H1 (cell line): ENCODE measurements at regions not wholly inside any gene's neighbourhood (a gene's known extent, or its start where the extent isn't known, plus 50 kb on each side); places are given as distances from the start of the nearest gene placed in this dataset.

ENCODE experiments used
- CTCF ChIA-PET: fragments of 300-600 bp; sonication (Branson Sonifier 250); formaldehyde crosslinking; loops from one replicate; lab custom pipeline; 2021; ENCODE audit not compliant: partially characterized antibody; lab: Charles Lee
- POLR2A ChIA-PET: fragments of 300-600 bp; sonication (Branson Sonifier 250); formaldehyde crosslinking; loops from one replicate; lab custom pipeline; 2021; ENCODE audit warnings: inconsistent platforms; ENCODE audit not compliant: partially characterized antibody; lab: Charles Lee
- DNase-seq, 2 experiments: peaks; one replicate each; pipeline versions ENCODE4 v3.0.0 to v3.0.0-alpha.2; 2010 to 2022; ENCODE audit warnings: low spot score in 2 of 2, low read depth in 1 of 2, mixed read lengths in 1 of 2
- FAIRE-seq: peaks from 2 replicates; lab custom pipeline; 2011; peaks lifted over from hg19 to GRCh38; lab: Jason Lieb, UNC
- H2AFZ ChIP-seq: 2 replicates; pipeline ENCODE4 v1.8.1; 2012; ENCODE audit warnings: low read length, inconsistent platforms
- H2AK5ac ChIP-seq: 2 replicates; pipeline ENCODE4 v1.6.1; 2013; ENCODE audit warnings: low read depth, low read length
- H2BK120ac ChIP-seq: replicated peaks from 2 replicates; pipeline ENCODE3; 2013; ENCODE audit warnings: low read depth, low read length, inconsistent platforms
- H2BK12ac ChIP-seq: 2 replicates; pipeline ENCODE4 v1.6.1; 2013; ENCODE audit warnings: low read depth, low read length
- H2BK15ac ChIP-seq: 2 replicates; pipeline ENCODE4 v1.6.1; 2013; ENCODE audit warnings: low read length
- H2BK20ac ChIP-seq: 2 replicates; pipeline ENCODE4 v1.6.1; 2013; ENCODE audit warnings: low read length
- H2BK5ac ChIP-seq: 2 replicates; pipeline ENCODE4 v1.6.1; 2013; ENCODE audit warnings: low read depth, low read length
- H3K14ac ChIP-seq: 2 replicates; pipeline ENCODE4 v1.6.1; 2013; ENCODE audit warnings: inconsistent platforms; ENCODE audit not compliant: insufficient read length
- H3K18ac ChIP-seq: 2 replicates; pipeline ENCODE4 v1.6.1; 2013; ENCODE audit warnings: low read length; ENCODE audit errors: extremely low read depth
- H3K23ac ChIP-seq: 2 replicates; pipeline ENCODE4 v1.6.1; 2013; ENCODE audit warnings: inconsistent platforms; ENCODE audit not compliant: insufficient read length
- H3K23me2 ChIP-seq: 2 replicates; pipeline ENCODE4 v1.6.1; 2013; ENCODE audit warnings: low read depth, low read length
- H3K27ac ChIP-seq: 2 replicates; pipeline ENCODE4 v1.6.1; 2011; ENCODE audit warnings: low read depth, low read length, inconsistent platforms
- H3K27me3 ChIP-seq, 4 experiments: replicated peaks in 1 of 4; 1 replicate in 1 of 4; 2 replicates in 3 of 4; pipeline versions ENCODE4 v1.6.1 to v1.8.1; 2011 to 2013; ENCODE audit warnings: low read length in 3 of 4, mild to moderate bottlenecking in 3 of 4, inconsistent platforms in 2 of 4, mixed read lengths in 2 of 4, moderate library complexity in 1 of 4; ENCODE audit not compliant: control insufficient read depth in 3 of 4, insufficient read depth in 3 of 4; ENCODE audit errors: extremely low read depth in 1 of 4
- H3K36me3 ChIP-seq, 4 experiments: 2 replicates each; pipeline versions ENCODE4 v1.6.1 to v1.8.1; 2011 to 2013; ENCODE audit warnings: mild to moderate bottlenecking in 4 of 4, low read length in 3 of 4, moderate library complexity in 2 of 4, control low read depth in 1 of 4, inconsistent platforms in 1 of 4; ENCODE audit not compliant: insufficient read depth in 4 of 4, control insufficient read depth in 2 of 4
- H3K4ac ChIP-seq: replicated peaks from 2 replicates; pipeline ENCODE3; 2013; ENCODE audit warnings: low read length, low read depth, mixed read lengths, inconsistent platforms; ENCODE audit not compliant: insufficient read length
- H3K4me1 ChIP-seq, 4 experiments: replicated peaks in 1 of 4; 1 replicate in 1 of 4; 2 replicates in 3 of 4; pipeline versions ENCODE4 v1.6.1 to v1.8.1; 2011 to 2013; ENCODE audit warnings: low read length in 3 of 4, inconsistent platforms in 2 of 4, mixed read lengths in 1 of 4; ENCODE audit not compliant: insufficient read depth in 4 of 4, control insufficient read depth in 3 of 4
- H3K4me2 ChIP-seq, 2 experiments: 2 replicates each; pipeline versions ENCODE4 v1.6.1 to v1.8.1; 2011 to 2013; ENCODE audit warnings: low read depth in 2 of 2, low read length in 2 of 2, control low read depth in 1 of 2, inconsistent platforms in 1 of 2, mild to moderate bottlenecking in 1 of 2; ENCODE audit not compliant: insufficient read depth in 1 of 2
- H3K4me3 ChIP-seq, 4 experiments: fragments of 200-600, 300-600 bp in 1 of 4; sonication (generic), shearing (Covaris generic), sonication (Bioruptor Twin) in 1 of 4; 2 replicates each; pipeline versions ENCODE4 v1.5.1 to v1.8.1; 2011 to 2016; ENCODE audit warnings: low read length in 4 of 4, low read depth in 3 of 4, control low read depth in 2 of 4, inconsistent platforms in 2 of 4, mild to moderate bottlenecking in 2 of 4, mixed read lengths in 1 of 4, moderate library complexity in 1 of 4; ENCODE audit not compliant: insufficient read depth in 2 of 4; ENCODE audit errors: extremely low read depth in 1 of 4
- H3K56ac ChIP-seq: replicated peaks from 2 replicates; pipeline ENCODE3; 2013; ENCODE audit warnings: low read depth, mild to moderate bottlenecking, mixed read lengths, low read length, inconsistent platforms; ENCODE audit not compliant: insufficient read length
- H3K79me1 ChIP-seq: 2 replicates; pipeline ENCODE4 v1.6.1; 2013; ENCODE audit warnings: low read depth, low read length, control low read depth
- H3K79me2 ChIP-seq, 2 experiments: 2 replicates each; pipeline versions ENCODE4 v1.6.1 to v1.8.1; 2012 to 2013; ENCODE audit warnings: low read length in 2 of 2, mild to moderate bottlenecking in 2 of 2, inconsistent platforms in 1 of 2; ENCODE audit not compliant: insufficient read depth in 2 of 2, control insufficient read depth in 1 of 2
- H3K9ac ChIP-seq, 4 experiments: replicated peaks in 1 of 4; 1 replicate in 1 of 4; 2 replicates in 3 of 4; pipeline versions ENCODE4 v1.6.1 to v1.8.1; 2011 to 2013; ENCODE audit warnings: low read depth in 3 of 4, low read length in 3 of 4, control low read depth in 2 of 4, mild to moderate bottlenecking in 2 of 4, moderate library complexity in 2 of 4, inconsistent platforms in 1 of 4; ENCODE audit errors: extremely low read depth in 1 of 4
- H3K9me3 ChIP-seq, 2 experiments: 2 replicates each; pipeline versions ENCODE4 v1.6.1 to v1.8.1; 2012 to 2013; ENCODE audit warnings: mild to moderate bottlenecking in 2 of 2, moderate library complexity in 2 of 2, control low read depth in 1 of 2, inconsistent platforms in 1 of 2, low read depth in 1 of 2, low read length in 1 of 2, mixed read lengths in 1 of 2; ENCODE audit not compliant: insufficient read depth in 2 of 2
- H4K20me1 ChIP-seq, 2 experiments: replicated peaks in 1 of 2; 2 replicates each; pipeline versions ENCODE3 to v1.8.1; 2011 to 2013; ENCODE audit warnings: inconsistent platforms in 2 of 2, low read length in 2 of 2, mild to moderate bottlenecking in 1 of 2; ENCODE audit not compliant: insufficient read depth in 2 of 2, control insufficient read depth in 1 of 2
- H4K5ac ChIP-seq: 2 replicates; pipeline ENCODE4 v1.6.1; 2013; ENCODE audit warnings: low read length, low read depth, mixed read lengths, inconsistent platforms; ENCODE audit not compliant: insufficient read length
- H4K8ac ChIP-seq: 2 replicates; pipeline ENCODE4 v1.8.0; 2013; ENCODE audit warnings: mild to moderate bottlenecking, moderate library complexity, low read length, inconsistent platforms; ENCODE audit not compliant: insufficient read depth; ENCODE audit errors: extremely low read depth
- H4K91ac ChIP-seq: replicated peaks from 2 replicates; pipeline ENCODE3; 2013; ENCODE audit warnings: low read length, mixed read lengths, inconsistent platforms; ENCODE audit not compliant: insufficient read length
- CHD2 ChIP-seq: IDR thresholded peaks from 2 replicates; pipeline ENCODE4 v1.6.1; 2012; ENCODE audit warnings: low read length, improper control_type of control experiment
- WGBS, 2 experiments: shearing (Covaris generic) in 1 of 2; methylation state at CpG; one replicate each; pipeline versions ENCODE4 v1.1.6 to v1.1.7; 2013 to 2015; ENCODE audit warnings: low lambda C conversion rate in 2 of 2, mixed read lengths in 2 of 2, inconsistent platforms in 1 of 2, low coverage in 1 of 2, missing lambda C conversion rate in 1 of 2; ENCODE audit not compliant: insufficient replicate concordance in 2 of 2, insufficient coverage in 1 of 2, insufficient read length in 1 of 2; ENCODE audit errors: extremely low coverage in 1 of 2, missing lambda C conversion rate in 1 of 2; 5-methylcytosine and 5-hydroxymethylcytosine counted together
- TF ChIP-seq, protein P1 (sequence below), 3 experiments: IDR thresholded peaks; 1 replicate in 2 of 3; 2 replicates in 1 of 3; pipeline versions ENCODE4 v1.5.1 to v1.6.1; 2011; ENCODE audit warnings: low read length in 3 of 3, mild to moderate bottlenecking in 3 of 3, inconsistent platforms in 2 of 3, low read depth in 1 of 3, moderate library complexity in 1 of 3; ENCODE audit not compliant: insufficient read depth in 1 of 3; ENCODE audit errors: control extremely low read depth in 1 of 3
- TF ChIP-seq, protein P2 (sequence below): IDR thresholded peaks from 2 replicates; pipeline ENCODE4 v1.6.1; 2011; ENCODE audit warnings: low read depth, mild to moderate bottlenecking, low read length; ENCODE audit not compliant: insufficient read depth

DNA sequence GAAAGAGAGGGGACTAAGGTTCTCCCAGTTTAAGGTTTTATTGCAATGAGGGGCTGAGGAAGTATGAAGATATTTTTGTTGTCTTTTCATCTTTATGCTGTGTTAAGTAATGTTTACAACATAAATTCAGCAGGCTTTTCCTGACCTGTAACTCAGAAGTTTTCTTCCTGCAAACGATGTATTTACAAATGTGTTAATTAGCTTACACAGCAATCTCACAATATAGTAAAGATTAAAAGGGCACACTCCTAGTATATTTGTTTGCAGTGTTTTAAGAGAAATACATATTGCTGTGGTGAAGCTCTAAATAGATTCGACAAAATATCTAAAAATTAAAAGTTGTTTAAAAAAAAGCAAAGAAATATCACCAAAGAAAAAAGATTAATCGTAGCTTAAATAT, 55.7 kb downstream of the OR11H12 start:
- Histone ChIP-seq H3K4me3 (peak overlapping the region in 1 of 4 experiments; percentile 11; a peak in 1 of 8 replicates), H2BK5ac (no peak overlapping the region), H3K23me2 (no peaks in the 10 kb centered on the region), H3K4me1 (no peaks in the 10 kb centered on the region), H3K14ac (no peak overlapping the region), H4K8ac (no peak overlapping the region), H2BK15ac (no peak overlapping the region), H3K79me1 (no peaks in the 10 kb centered on the region), H4K5ac (no peak overlapping the region), H3K56ac (no peak overlapping the region), H3K79me2 (no peaks in the 10 kb centered on the region), H2AK5ac (no peak overlapping the region), H2BK20ac (no peak overlapping the region), H3K4ac (no peak overlapping the region), H3K27ac (no peak overlapping the region), H3K9me3 (peaks cover 30 to 46% of the 10 kb centered on the region in 2 experiments), H2BK12ac (no peak overlapping the region), H2AFZ (no peak overlapping the region), H4K91ac (no peak overlapping the region), H3K4me2 (no peak overlapping the region), H3K23ac (no peak overlapping the region), H3K27me3 (no peaks in the 10 kb centered on the region), H3K36me3 (no peaks in the 10 kb centered on the region), H2BK120ac (no peak overlapping the region), H3K9ac (no peak overlapping the region), H4K20me1 (no peaks in the 10 kb centered on the region), H3K18ac (no peak overlapping the region)
- TF ChIP-seq CHD2: no peak
- TF ChIP-seq, protein P1, sequence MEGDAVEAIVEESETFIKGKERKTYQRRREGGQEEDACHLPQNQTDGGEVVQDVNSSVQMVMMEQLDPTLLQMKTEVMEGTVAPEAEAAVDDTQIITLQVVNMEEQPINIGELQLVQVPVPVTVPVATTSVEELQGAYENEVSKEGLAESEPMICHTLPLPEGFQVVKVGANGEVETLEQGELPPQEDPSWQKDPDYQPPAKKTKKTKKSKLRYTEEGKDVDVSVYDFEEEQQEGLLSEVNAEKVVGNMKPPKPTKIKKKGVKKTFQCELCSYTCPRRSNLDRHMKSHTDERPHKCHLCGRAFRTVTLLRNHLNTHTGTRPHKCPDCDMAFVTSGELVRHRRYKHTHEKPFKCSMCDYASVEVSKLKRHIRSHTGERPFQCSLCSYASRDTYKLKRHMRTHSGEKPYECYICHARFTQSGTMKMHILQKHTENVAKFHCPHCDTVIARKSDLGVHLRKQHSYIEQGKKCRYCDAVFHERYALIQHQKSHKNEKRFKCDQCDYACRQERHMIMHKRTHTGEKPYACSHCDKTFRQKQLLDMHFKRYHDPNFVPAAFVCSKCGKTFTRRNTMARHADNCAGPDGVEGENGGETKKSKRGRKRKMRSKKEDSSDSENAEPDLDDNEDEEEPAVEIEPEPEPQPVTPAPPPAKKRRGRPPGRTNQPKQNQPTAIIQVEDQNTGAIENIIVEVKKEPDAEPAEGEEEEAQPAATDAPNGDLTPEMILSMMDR (IDR thresholded peaks at IDR 0.05; ENCODE audit: control extremely low read depth in 1 of 3, insufficient read depth in 1 of 3, low read depth in 1 of 3, low read length in 3 of 3): no peak
- TF ChIP-seq, protein P2, sequence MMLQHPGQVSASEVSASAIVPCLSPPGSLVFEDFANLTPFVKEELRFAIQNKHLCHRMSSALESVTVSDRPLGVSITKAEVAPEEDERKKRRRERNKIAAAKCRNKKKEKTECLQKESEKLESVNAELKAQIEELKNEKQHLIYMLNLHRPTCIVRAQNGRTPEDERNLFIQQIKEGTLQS: no peak
- FAIRE-seq (no peak), DNase-seq (no peak)
- CTCF ChIA-PET: no interaction called here
- 74% methylated on average over 3 of the region's 3 CpGs; no CpG with 5 or more reads in 1 of the 2 experiments for WGBS, 2 experiments
- POLR2A ChIA-PET: no interaction called here
